ENCODE measurements at regions not wholly inside any gene's neighbourhood (a gene's known extent, or its start where the extent isn't known, plus 50 kb on each side); places are given as distances from the start of the nearest gene placed in this dataset.
A peak's percentile ranks its signal among the peaks of the same experiment; 100 is the strongest.

DNA sequence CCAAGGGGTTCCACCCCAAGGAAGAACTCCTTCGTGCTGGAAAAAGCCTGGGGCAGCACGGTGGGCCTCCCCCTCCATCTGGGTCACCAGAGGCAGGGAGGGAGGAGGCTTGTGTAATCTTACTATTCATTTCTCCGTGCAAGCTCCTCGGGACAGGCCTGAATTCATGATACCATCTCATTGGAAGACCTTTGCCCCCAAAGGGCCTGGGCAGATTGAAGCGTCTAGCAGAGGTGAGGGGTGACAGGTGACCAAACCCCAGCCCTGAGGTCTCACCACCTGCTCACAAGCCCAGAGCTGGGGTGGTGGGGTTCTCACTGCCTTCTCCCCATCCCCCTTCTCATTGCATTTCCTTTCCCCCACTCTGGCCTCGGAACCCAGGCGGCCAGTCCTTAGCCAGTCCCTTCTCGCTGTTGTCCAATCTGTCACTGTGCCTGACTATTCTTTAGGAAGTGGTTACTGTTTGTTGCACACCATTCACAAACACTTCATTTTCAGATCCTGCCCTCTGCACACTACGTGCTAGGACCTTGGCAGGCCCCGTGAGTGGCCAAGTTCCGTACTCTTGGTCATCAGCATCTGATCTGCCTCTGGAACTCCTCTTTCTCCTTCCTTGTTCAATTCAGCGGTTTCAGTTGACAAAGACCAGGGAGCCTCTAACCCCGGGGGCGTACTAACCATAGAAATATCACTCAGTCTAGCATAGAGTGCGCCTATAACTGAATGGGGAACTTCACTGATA lies 137.1 kb downstream of the LY86 start:
- Histone ChIP-seq H3K4me3 (ENCODE audit: low read length in 2 of 2) (no peak overlapping the region), H3K4me1 (ENCODE audit: control insufficient read depth, insufficient read depth, low read length) (peaks cover 19% of the 10 kb centered on the region), H3K9me3 (ENCODE audit: control insufficient read depth in 2 of 2, low read length in 2 of 2) (no peaks in the 10 kb centered on the region), H3K27ac (ENCODE audit: low read length) (peak overlapping the region; percentile 71), H3K27me3 (ENCODE audit: control insufficient read depth in 1 of 2, insufficient read depth in 2 of 2, low read length in 2 of 2) (no peaks in the 10 kb centered on the region), H3K9ac (ENCODE audit: low read length in 2 of 2) (peak overlapping the region; percentile 70 to 80), H3K36me3 (ENCODE audit: control insufficient read depth in 2 of 2, insufficient read depth in 2 of 2, low read length in 2 of 2) (no peaks in the 10 kb centered on the region)

DNA sequence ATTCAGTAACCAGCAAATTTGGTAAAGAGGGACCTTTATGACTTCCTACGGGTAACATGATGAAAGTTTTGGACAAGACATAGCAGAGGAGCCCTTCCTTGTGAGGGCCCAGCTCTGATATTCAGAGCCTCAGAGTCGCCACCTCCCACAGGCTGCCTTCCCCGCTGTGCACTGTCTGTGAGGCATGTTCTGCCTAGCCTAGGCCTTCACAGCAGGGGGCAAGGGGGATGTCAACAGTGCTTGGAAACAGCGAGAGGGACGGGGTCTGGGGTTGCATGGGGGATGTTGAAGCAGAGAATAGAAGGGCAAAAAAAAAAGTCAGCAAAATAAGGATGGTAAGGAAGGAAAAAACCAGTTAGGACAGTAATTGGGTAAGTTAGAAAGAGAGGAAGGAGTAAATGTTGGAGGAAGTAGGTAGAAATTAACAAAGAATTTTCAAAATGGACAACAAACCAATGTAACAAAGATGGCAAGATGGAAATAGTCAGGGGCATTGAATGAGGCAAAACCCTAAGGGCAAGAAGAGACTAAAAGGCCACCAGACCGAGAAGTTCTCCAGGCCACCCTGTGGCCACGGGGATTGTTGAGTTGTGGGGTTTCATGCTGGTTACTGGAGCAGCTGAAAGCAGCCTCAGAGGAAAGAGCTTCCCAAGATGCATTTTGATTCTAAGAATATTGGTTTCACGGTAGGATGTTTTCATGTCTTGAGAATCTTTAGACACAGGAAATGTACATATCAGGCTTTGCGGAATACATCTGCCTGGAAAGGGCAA lies 139.8 kb downstream of the LY86 start:
- Histone ChIP-seq H3K4me1 (ENCODE audit: control insufficient read depth, insufficient read depth, low read length) (peaks cover 19% of the 10 kb centered on the region), H3K27ac (ENCODE audit: low read length) (no peak overlapping the region), H3K27me3 (ENCODE audit: control insufficient read depth in 1 of 2, insufficient read depth in 2 of 2, low read length in 2 of 2) (no peaks in the 10 kb centered on the region), H3K9me3 (ENCODE audit: control insufficient read depth in 2 of 2, low read length in 2 of 2) (no peaks in the 10 kb centered on the region), H3K4me3 (ENCODE audit: low read length in 2 of 2) (no peak overlapping the region), H3K36me3 (ENCODE audit: control insufficient read depth in 2 of 2, insufficient read depth in 2 of 2, low read length in 2 of 2) (no peaks in the 10 kb centered on the region), H3K9ac (ENCODE audit: low read length in 2 of 2) (no peak overlapping the region)

DNA sequence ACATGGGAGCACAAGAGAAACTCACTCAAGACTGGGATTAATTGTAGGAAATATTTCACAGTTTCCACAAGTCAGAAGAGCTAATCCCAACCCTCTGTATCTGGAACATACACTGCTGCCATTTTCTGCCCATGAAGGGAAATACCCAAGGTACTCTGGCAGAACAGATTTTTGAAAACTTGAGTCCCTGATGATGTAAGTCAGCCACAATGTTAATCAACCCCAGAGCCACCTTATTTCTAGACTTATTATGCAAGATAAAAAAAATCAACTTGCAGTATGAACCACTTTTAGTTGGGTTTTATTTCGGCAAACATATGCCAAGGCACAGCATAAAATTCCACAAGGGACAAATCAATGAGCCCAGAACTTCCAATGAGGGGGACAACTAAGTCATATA lies 141.5 kb downstream of the LY86 start:
- Histone ChIP-seq H3K9ac (ENCODE audit: low read length in 2 of 2) (no peak overlapping the region), H3K4me3 (ENCODE audit: low read length in 2 of 2) (no peak overlapping the region), H3K9me3 (ENCODE audit: control insufficient read depth in 2 of 2, low read length in 2 of 2) (no peaks in the 10 kb centered on the region), H3K27ac (ENCODE audit: low read length) (no peak overlapping the region), H3K27me3 (ENCODE audit: control insufficient read depth in 1 of 2, insufficient read depth in 2 of 2, low read length in 2 of 2) (peaks cover 0 to 2% of the 10 kb centered on the region in 2 donors), H3K4me1 (ENCODE audit: control insufficient read depth, insufficient read depth, low read length) (peaks cover 7% of the 10 kb centered on the region), H3K36me3 (ENCODE audit: control insufficient read depth in 2 of 2, insufficient read depth in 2 of 2, low read length in 2 of 2) (no peaks in the 10 kb centered on the region)

GRCh38 chr6:6730831-6731230 lies 142.3 kb downstream of the LY86 start:
- Histone ChIP-seq H3K9me3 (ENCODE audit: control insufficient read depth in 2 of 2, low read length in 2 of 2) (no peaks in the 10 kb centered on the region), H3K9ac (ENCODE audit: low read length in 2 of 2) (no peak overlapping the region), H3K36me3 (ENCODE audit: control insufficient read depth in 2 of 2, insufficient read depth in 2 of 2, low read length in 2 of 2) (no peaks in the 10 kb centered on the region), H3K4me3 (ENCODE audit: low read length in 2 of 2) (no peak overlapping the region), H3K4me1 (ENCODE audit: control insufficient read depth, insufficient read depth, low read length) (no peaks in the 10 kb centered on the region), H3K27ac (ENCODE audit: low read length) (peak overlapping the region; percentile 8), H3K27me3 (ENCODE audit: control insufficient read depth in 1 of 2, insufficient read depth in 2 of 2, low read length in 2 of 2) (peaks cover 0 to 2% of the 10 kb centered on the region in 2 donors)

DNA sequence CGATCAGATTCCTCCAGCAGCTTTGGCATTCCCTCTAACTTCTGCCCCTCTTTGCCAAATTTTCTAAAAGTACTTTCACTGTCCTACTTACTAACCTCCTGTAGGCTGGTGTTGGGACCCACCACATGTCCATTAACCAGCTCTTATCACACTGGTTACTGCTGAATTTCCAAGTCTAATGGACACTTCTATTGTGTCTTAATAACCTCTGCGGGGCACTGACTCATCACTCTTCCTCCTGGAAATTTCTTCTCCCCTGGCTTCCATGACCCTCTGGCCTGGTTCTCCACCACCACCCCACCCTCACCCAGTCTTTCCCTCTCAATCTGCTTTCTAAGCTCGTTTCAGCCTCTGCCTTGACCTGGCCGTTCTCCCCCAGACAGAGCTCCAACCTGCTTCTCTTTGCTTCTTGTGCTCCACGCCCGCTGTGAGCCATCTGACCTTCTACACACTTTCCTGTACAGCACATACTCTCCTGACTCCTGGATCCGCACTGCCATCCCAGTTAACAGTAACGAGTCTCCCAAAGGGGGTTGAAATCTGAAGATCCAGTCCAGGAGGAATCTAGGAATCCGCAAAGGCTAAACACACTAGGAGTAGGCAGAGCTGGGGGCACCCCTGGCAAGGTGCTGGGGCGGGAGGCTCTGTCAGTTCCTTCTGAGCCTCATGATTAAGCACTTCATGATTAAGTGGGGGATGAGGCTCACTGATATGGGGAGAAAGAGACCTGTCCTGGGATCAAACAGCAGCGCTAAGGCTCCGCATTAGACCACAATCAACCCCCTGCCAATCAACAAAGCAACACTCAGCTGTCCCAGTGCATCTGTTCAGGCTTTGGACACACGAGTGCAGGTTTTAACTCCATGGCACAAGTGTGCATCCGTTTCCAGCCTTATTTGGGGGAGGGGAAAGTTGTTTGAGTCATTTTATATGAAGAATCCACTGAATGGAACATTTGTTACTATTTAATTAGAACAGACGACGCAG lies 146.3 kb downstream of the LY86 start:
- no peak overlapping the region for H3K9ac ChIP-seq (ENCODE audit: low read length in 2 of 2)
- H3K9me3 ChIP-seq (ENCODE audit: control insufficient read depth in 2 of 2, low read length in 2 of 2) = no peaks in the 10 kb centered on the region
- no peak overlapping the region for H3K4me3 ChIP-seq (ENCODE audit: low read length in 2 of 2)

DNA sequence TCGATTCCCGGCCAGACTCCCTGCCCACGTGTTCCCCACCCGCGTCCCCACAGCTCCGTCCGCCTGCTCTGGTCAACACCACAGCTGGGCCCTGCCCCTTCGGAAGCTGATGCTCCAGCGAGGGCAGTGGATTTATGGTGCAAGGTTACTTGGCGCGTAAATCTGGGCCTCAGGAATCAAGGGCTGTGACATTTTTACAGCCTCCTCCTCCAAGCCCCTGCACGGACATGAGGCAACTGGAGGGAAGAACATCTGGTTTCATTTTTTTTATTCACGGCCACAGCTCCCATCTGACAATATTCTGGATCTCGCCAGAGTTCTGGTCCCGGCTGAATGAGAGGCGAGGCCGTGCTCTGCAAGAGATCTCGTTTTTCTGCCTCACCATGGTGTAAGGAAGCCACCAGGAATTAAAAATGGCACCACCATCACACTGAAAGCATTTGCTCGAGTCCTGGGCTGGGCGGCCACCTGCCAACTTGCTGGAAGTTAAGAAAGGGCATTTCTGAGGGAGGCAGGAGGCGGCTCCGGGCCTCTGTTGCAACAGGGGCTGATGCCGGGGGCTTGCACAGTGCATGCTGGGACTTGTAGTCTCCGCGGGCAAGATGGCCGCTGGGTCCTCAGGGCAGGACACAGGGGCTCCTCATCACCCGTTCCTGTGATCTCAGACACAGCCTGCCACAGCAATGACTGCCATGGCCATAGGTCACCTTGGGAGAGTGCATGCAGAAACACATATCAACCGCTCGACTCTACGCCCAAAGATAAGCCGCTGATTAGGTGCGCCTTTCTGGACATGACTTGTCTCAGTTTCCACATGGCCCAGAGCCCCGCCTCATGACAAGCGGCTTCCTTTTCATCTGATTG lies 148.5 kb downstream of the LY86 start:
- peaks cover 2% of the 10 kb centered on the region for H3K4me1 ChIP-seq (ENCODE audit: control insufficient read depth, insufficient read depth, low read length)
- peaks cover 0 to 17% of the 10 kb centered on the region in 2 donors for H3K27me3 ChIP-seq (ENCODE audit: control insufficient read depth in 1 of 2, insufficient read depth in 2 of 2, low read length in 2 of 2)
- peak overlapping the region in 1 of 2 donors; percentile 49 for H3K4me3 ChIP-seq (ENCODE audit: low read length in 2 of 2)
- H3K27ac ChIP-seq (ENCODE audit: low read length) = no peak overlapping the region
- H3K36me3 ChIP-seq (ENCODE audit: control insufficient read depth in 2 of 2, insufficient read depth in 2 of 2, low read length in 2 of 2) = no peaks in the 10 kb centered on the region
- H3K9ac ChIP-seq (ENCODE audit: low read length in 2 of 2) = no peak overlapping the region
- no peaks in the 10 kb centered on the region for H3K9me3 ChIP-seq (ENCODE audit: control insufficient read depth in 2 of 2, low read length in 2 of 2)

More for the DNA sequence above, 146.3 kb downstream of the LY86 start:
- Histone ChIP-seq H3K4me1 (ENCODE audit: control insufficient read depth, insufficient read depth, low read length) (peaks cover 2% of the 10 kb centered on the region), H3K27ac (ENCODE audit: low read length) (no peak overlapping the region), H3K36me3 (ENCODE audit: control insufficient read depth in 2 of 2, insufficient read depth in 2 of 2, low read length in 2 of 2) (no peaks in the 10 kb centered on the region), H3K27me3 (ENCODE audit: control insufficient read depth in 1 of 2, insufficient read depth in 2 of 2, low read length in 2 of 2) (peaks cover 0 to 17% of the 10 kb centered on the region in 2 donors)

DNA sequence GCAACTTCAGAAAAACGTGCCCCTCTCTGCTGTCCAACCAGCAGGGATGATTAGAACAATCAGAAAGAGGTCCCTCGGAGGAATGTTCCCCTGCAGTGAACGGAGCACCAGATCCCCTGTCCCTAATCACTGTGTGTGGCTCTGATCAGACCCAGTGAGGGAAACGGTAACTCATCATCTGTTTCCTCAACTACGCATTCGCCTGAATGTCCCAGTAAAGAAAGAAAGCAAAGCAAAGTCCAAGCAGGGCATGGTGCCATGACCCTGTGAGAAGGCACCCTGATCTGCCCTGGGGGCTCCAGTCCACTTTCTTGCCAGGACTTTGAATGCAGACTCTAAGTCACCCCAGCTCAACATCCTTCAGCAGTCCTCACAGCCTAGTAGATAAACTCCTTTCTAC lies 149.2 kb downstream of the LY86 start:
- Histone ChIP-seq H3K27me3 (ENCODE audit: control insufficient read depth in 1 of 2, insufficient read depth in 2 of 2, low read length in 2 of 2) (peaks cover 0 to 17% of the 10 kb centered on the region in 2 donors), H3K4me3 (ENCODE audit: low read length in 2 of 2) (no peak overlapping the region), H3K9me3 (ENCODE audit: control insufficient read depth in 2 of 2, low read length in 2 of 2) (no peaks in the 10 kb centered on the region), H3K9ac (ENCODE audit: low read length in 2 of 2) (no peak overlapping the region), H3K36me3 (ENCODE audit: control insufficient read depth in 2 of 2, insufficient read depth in 2 of 2, low read length in 2 of 2) (no peaks in the 10 kb centered on the region), H3K27ac (ENCODE audit: low read length) (no peak overlapping the region), H3K4me1 (ENCODE audit: control insufficient read depth, insufficient read depth, low read length) (peaks cover 2% of the 10 kb centered on the region)

DNA sequence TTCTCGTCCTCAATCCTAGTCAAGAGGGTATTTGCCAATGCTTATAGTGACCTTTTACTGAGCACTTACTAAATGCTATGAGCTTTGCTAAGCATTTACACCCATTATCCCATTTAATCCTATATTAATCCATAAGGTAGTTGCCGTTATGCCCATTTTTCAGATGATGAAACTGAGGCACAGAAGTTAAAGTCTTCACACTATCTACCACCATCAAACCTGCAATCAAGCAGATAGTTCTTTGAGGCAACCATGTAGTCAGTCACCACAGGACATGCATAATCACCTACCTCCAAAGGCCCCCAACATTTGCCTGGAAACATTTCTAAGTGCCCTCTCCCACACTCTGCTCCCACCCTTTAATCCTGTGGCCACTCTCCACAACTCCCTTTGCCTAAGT lies 149.6 kb downstream of the LY86 start:
- no peak overlapping the region for H3K4me3 ChIP-seq (ENCODE audit: low read length in 2 of 2)
- H3K9ac ChIP-seq (ENCODE audit: low read length in 2 of 2) = no peak overlapping the region
- H3K27ac ChIP-seq (ENCODE audit: low read length) = no peak overlapping the region
- no peaks in the 10 kb centered on the region for H3K9me3 ChIP-seq (ENCODE audit: control insufficient read depth in 2 of 2, low read length in 2 of 2)
- H3K27me3 ChIP-seq (ENCODE audit: control insufficient read depth in 1 of 2, insufficient read depth in 2 of 2, low read length in 2 of 2) = peaks cover 0 to 17% of the 10 kb centered on the region in 2 donors
- H3K4me1 ChIP-seq (ENCODE audit: control insufficient read depth, insufficient read depth, low read length) = peaks cover 2% of the 10 kb centered on the region
- no peaks in the 10 kb centered on the region for H3K36me3 ChIP-seq (ENCODE audit: control insufficient read depth in 2 of 2, insufficient read depth in 2 of 2, low read length in 2 of 2)

GRCh38 chr6:6738922-6739716 lies 150.6 kb downstream of the LY86 start:
- Histone ChIP-seq H3K4me1 (ENCODE audit: control insufficient read depth, insufficient read depth, low read length) (peaks cover 2% of the 10 kb centered on the region), H3K27me3 (ENCODE audit: control insufficient read depth in 1 of 2, insufficient read depth in 2 of 2, low read length in 2 of 2) (peaks cover 0 to 15% of the 10 kb centered on the region in 2 donors)

More at GRCh38 chr6:6738922-6739716, 150.6 kb downstream of the LY86 start:
- Histone ChIP-seq H3K4me3 (ENCODE audit: low read length in 2 of 2) (no peak overlapping the region), H3K9ac (ENCODE audit: low read length in 2 of 2) (no peak overlapping the region), H3K36me3 (ENCODE audit: control insufficient read depth in 2 of 2, insufficient read depth in 2 of 2, low read length in 2 of 2) (no peaks in the 10 kb centered on the region), H3K9me3 (ENCODE audit: control insufficient read depth in 2 of 2, low read length in 2 of 2) (no peaks in the 10 kb centered on the region), H3K27ac (ENCODE audit: low read length) (no peak overlapping the region)
